Parathyroid adenoma (tissue), 2 donors: ENCODE measurements at regions not wholly inside any gene's neighbourhood (a gene's known extent, or its start where the extent isn't known, plus 50 kb on each side); places are given as distances from the start of the nearest gene placed in this dataset.

Experiments used
- H2AFZ ChIP-seq: fragments of 300-600 bp; sonication (generic); one replicate; pipeline ENCODE4 v1.7.0; 2017; ENCODE audit warnings: antibody characterized with exemption, mild to moderate bottlenecking
- H3K27ac ChIP-seq: fragments of 300-600 bp; sonication (generic); one replicate; pipeline ENCODE4 v1.7.0; 2017
- H3K27me3 ChIP-seq: fragments of 300-600 bp; sonication (generic); one replicate; pipeline ENCODE4 v1.7.0; 2017; ENCODE audit warnings: low read length; ENCODE audit not compliant: control insufficient read depth, insufficient read depth
- H3K36me3 ChIP-seq: fragments of 300-600 bp; sonication (generic); one replicate; pipeline ENCODE4 v1.7.0; 2017; ENCODE audit warnings: low read length; ENCODE audit not compliant: control insufficient read depth, insufficient read depth
- H3K4me1 ChIP-seq: fragments of 300-600 bp; sonication (generic); one replicate; pipeline ENCODE4 v1.7.0; 2017; ENCODE audit warnings: control low read depth
- H3K4me2 ChIP-seq: fragments of 300-600 bp; sonication (generic); one replicate; pipeline ENCODE4 v1.7.0; 2017; ENCODE audit warnings: low read length
- H3K4me3 ChIP-seq: fragments of 300-600 bp; sonication (generic); one replicate; pipeline ENCODE4 v1.7.0; 2017; ENCODE audit warnings: low read depth, low read length
- H3K79me2 ChIP-seq: fragments of 300-600 bp; sonication (generic); one replicate; pipeline ENCODE4 v1.7.0; 2017; ENCODE audit warnings: control low read depth
- H3K9ac ChIP-seq: fragments of 300-600 bp; sonication (generic); one replicate; pipeline ENCODE4 v1.7.0; 2017; ENCODE audit warnings: mild to moderate bottlenecking
- H3K9me3 ChIP-seq: fragments of 300-600 bp; sonication (generic); one replicate; pipeline ENCODE4 v1.7.0; 2017; ENCODE audit warnings: low read length; ENCODE audit not compliant: control insufficient read depth
- TF ChIP-seq, protein P1 (sequence below): fragments of 300-600 bp; sonication (generic); IDR thresholded peaks from one replicate; pipeline ENCODE4 v1.7.0; 2017; ENCODE audit warnings: antibody characterized with exemption, mild to moderate bottlenecking
- donor health status: primary hyperparathyroidism.

DNA sequence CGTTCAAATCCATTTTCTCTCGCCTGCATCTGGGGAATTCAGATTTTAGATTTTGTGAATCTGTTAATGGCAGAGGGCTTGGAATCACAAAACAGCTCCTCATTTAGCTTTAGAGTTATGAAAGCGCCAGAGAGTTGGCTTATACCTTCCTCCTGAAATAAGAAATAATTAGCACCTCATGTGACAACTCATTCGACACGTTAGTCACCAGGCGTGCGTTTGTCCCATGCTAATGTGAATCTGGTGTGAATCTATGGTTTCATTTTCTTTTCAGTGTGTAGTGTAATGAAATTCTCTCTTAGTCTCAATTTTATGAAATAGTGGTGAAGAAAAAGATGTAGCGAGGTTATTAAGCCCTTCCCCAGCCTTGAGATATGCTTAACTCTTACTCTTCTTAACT is 89.4 kb downstream of the EDEM1 start:
- Histone ChIP-seq H3K9ac (no peak overlapping the region), H3K4me1 (no peaks in the 10 kb centered on the region), H3K9me3 (no peaks in the 10 kb centered on the region), H3K36me3 (no peaks in the 10 kb centered on the region), H2AFZ (no peak overlapping the region), H3K4me3 (no peak overlapping the region), H3K79me2 (no peaks in the 10 kb centered on the region), H3K27ac (no peak overlapping the region), H3K4me2 (no peak overlapping the region), H3K27me3 (no peaks in the 10 kb centered on the region)
- TF ChIP-seq, protein P1, sequence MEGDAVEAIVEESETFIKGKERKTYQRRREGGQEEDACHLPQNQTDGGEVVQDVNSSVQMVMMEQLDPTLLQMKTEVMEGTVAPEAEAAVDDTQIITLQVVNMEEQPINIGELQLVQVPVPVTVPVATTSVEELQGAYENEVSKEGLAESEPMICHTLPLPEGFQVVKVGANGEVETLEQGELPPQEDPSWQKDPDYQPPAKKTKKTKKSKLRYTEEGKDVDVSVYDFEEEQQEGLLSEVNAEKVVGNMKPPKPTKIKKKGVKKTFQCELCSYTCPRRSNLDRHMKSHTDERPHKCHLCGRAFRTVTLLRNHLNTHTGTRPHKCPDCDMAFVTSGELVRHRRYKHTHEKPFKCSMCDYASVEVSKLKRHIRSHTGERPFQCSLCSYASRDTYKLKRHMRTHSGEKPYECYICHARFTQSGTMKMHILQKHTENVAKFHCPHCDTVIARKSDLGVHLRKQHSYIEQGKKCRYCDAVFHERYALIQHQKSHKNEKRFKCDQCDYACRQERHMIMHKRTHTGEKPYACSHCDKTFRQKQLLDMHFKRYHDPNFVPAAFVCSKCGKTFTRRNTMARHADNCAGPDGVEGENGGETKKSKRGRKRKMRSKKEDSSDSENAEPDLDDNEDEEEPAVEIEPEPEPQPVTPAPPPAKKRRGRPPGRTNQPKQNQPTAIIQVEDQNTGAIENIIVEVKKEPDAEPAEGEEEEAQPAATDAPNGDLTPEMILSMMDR: no peak

GRCh38 chr3:5277612-5278236 is 90.2 kb downstream of the EDEM1 start:
- TF ChIP-seq, protein P1: no peak
- Histone ChIP-seq H3K4me1 (no peaks in the 10 kb centered on the region), H3K79me2 (no peaks in the 10 kb centered on the region), H3K9ac (no peak overlapping the region), H3K27me3 (no peaks in the 10 kb centered on the region), H3K4me2 (no peak overlapping the region), H3K36me3 (no peaks in the 10 kb centered on the region), H3K9me3 (no peaks in the 10 kb centered on the region), H3K27ac (no peak overlapping the region), H3K4me3 (no peak overlapping the region), H2AFZ (no peak overlapping the region)

DNA sequence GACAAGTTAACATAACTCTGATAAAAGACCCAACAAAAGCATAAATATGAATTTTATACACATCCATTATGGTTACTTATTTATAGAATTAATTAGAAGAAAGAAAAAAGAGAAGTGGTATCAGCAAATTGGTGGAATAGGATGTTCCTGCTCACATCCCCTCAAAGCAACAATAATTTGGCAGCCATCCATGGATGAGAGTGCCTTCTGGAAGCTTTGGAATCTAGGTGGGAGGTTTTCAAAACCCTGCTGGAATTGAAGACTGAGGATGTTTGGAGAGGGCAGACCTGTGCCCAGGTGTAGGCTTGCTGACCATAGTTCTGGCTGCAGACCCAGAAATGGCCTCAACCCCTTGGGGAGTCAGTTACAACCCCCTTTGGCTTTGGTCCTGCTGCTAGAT is 91.2 kb downstream of the EDEM1 start:
- no peaks in the 10 kb centered on the region for H3K9me3 ChIP-seq
- TF ChIP-seq, protein P1: no peak

DNA sequence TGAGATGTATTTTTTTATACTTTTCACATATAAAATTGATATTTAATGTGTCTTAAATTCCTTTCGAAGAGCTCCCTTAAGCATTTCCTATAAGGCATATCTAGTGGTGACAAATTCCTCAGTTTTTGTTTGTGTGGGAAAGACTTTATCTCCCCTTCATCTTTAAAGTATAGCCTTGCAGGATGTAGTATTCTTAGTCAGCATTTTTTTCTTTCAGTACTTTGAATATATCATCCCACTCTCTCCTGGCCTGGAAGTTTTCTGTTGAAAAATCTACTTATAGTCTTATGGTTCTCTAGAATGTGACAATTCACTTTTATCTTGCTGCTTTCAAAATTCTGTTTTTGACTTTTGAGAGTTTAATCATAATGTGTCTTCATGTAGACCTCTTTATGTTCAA is 95.2 kb downstream of the EDEM1 start:
- Histone ChIP-seq H3K4me1 (no peaks in the 10 kb centered on the region), H3K27me3 (no peaks in the 10 kb centered on the region), H3K36me3 (no peaks in the 10 kb centered on the region), H3K9me3 (no peaks in the 10 kb centered on the region), H3K4me3 (no peak overlapping the region), H3K27ac (no peak overlapping the region), H3K79me2 (no peaks in the 10 kb centered on the region), H3K4me2 (no peak overlapping the region), H2AFZ (no peak overlapping the region), H3K9ac (no peak overlapping the region)
- TF ChIP-seq, protein P1: no peak

More for the DNA sequence above, 91.2 kb downstream of the EDEM1 start:
- Histone ChIP-seq H3K27ac (no peak overlapping the region), H3K36me3 (no peaks in the 10 kb centered on the region), H2AFZ (no peak overlapping the region), H3K4me1 (no peaks in the 10 kb centered on the region), H3K4me3 (no peak overlapping the region), H3K9ac (no peak overlapping the region), H3K4me2 (no peak overlapping the region), H3K27me3 (no peaks in the 10 kb centered on the region), H3K79me2 (no peaks in the 10 kb centered on the region)

GRCh38 chr3:5285439-5285838 is 97.9 kb downstream of the EDEM1 start:
- Histone ChIP-seq H3K4me1 (no peaks in the 10 kb centered on the region), H3K4me2 (no peak overlapping the region), H3K4me3 (no peak overlapping the region), H3K36me3 (no peaks in the 10 kb centered on the region), H3K27ac (no peak overlapping the region), H3K9ac (no peak overlapping the region), H3K9me3 (no peaks in the 10 kb centered on the region), H2AFZ (no peak overlapping the region), H3K79me2 (no peaks in the 10 kb centered on the region), H3K27me3 (no peaks in the 10 kb centered on the region)
- TF ChIP-seq, protein P1: no peak
